HG03575 (cell line): ENCODE measurements at regions not wholly inside any gene's neighbourhood (a gene's known extent, or its start where the extent isn't known, plus 50 kb on each side); places are given as distances from the start of the nearest gene placed in this dataset.

ENCODE experiments used
- ATAC-seq: cut with Tn5 transposase; IDR thresholded peaks from one replicate; pipeline ENCODE4 v1.9.1; 2021; ENCODE audit not compliant: unreplicated experiment, insufficient number of reproducible peaks, low FRiP score; ENCODE audit errors: extremely low read depth

DNA sequence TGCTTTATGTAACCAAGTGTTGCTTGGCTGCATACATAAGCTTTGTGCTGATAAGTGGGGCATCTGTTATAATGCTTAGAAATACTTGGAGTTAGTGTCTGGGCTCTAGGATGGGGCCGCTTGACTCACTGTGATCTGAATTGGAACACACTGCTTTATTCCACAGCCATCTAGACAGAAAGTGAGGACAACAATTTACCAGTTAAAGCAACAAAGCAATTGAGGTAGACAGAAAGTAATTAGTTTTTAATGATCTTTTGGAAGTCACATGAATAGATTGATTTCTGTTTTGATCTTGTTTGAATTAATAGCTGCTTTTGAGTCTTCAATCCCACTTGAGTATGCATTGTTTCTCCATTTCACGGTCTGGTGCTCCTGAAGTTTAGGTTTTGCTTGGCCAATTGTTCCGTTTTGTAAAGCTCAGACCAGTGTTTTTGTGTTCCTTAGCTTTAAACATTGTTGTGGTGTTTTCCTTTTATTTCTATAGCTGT lies 157.5 kb downstream of the TRMT11 start:
- ATAC-seq: no peak

DNA sequence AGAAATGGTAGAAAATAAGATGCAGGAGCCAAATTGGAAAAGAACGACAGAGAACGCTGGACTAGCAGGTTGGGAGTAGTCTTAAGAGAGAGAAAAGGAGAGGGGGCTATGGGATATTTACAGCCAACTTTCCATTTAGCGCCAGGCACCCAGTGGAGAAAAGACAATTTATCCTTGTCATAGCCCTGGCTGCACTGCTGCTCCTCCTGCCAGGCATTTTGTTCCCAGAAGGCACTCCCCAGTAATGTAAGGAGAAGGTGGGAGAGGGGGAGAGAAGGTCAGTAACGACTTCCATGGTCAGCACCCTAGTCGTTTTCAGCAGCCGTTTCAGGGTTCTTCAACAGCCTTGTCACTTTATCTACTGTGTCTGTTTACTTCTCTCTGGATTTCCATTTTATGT lies 159.0 kb downstream of the TRMT11 start:
- ATAC-seq: no peak

GRCh38 chr6:126147291-126147815 lies 161.0 kb downstream of the TRMT11 start:
- ATAC-seq: no peak

DNA sequence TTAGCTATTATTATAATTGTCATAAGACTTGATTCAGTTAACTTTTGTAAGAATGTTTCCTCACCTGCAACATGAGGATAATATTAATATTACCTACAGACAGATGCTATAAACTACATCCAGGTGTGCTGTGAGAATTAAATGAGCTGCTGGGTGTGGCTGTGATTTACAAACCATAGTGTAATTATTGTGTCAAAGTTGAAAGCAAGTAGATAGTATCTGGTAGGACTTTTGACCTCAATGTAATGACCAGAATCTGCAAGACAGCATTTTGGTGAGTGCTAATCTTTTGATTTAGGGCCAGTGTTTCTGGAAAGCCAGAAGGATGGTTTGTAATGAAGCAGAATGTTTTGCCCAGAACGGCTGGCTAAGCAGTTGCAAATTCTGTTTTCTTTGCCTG lies 162.5 kb downstream of the TRMT11 start:
- no peak for ATAC-seq

DNA sequence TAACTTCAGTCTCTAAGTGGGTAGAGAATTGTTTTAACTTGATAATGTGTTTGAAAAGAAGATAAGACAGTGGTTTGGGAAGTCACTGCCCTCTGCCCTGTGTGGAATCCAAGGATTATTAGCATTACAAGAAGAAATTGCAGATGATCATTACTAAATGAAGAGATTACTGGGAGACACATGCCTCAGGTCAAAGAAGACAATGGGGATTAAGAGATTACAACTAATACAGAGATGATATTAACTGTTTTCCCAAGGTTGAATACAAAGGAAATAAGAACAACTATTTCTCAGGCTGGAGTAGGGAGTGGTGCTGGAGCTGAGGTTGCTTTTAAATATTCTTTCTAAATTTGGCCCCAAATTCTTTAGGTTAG lies 166.0 kb downstream of the TRMT11 start:
- ATAC-seq: no peak

DNA sequence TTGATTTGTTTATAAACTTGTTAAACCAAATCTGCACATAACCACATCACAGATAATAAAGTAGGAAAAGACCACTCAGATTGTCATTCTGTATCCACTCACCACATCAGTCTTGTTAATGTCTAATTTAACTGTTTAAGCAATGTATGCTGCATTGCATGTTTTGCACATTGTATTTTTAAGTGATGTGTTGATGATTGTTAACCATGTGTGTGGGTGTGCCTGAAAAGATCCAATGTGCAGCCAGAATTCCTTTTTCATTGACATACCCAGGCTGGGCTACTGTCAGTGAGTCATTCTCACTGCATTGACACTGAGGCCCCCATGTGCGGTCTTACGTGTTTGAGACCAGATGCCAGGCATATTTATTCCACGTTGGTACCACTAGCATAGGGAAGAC lies 167.3 kb downstream of the TRMT11 start:
- ATAC-seq: no peak

GRCh38 chr6:126156973-126157372 lies 170.6 kb downstream of the TRMT11 start:
- peak; percentile 55 for ATAC-seq

GRCh38 chr6:126167726-126168125 lies 172.2 kb upstream of the CENPW start:
- no peak for ATAC-seq

GRCh38 chr6:126170433-126170832 lies 169.5 kb upstream of the CENPW start:
- no peak for ATAC-seq

DNA sequence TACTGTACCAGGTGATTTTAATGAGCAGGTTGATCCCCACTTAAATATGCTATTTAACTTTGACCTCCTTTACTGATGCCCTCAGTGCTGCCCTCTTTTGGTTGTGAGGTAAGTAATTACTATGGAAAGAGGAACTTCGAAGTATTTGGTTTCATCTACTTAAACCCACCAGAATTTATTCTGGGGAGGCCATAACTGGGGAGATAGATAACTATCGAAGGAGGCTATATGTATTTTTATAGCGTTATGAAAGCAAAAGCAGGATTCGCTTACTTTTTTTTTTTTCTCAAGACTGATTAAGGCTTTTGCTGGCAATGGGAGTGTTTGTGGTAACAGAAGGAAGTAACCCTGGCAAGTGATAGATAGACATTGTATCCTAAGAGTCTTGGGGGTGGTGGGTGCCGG lies 168.9 kb upstream of the CENPW start:
- ATAC-seq: peak; percentile 77

- no peak for ATAC-seq
Observed at GRCh38 chr6:126172131-126172530, 167.8 kb upstream of the CENPW start.

DNA sequence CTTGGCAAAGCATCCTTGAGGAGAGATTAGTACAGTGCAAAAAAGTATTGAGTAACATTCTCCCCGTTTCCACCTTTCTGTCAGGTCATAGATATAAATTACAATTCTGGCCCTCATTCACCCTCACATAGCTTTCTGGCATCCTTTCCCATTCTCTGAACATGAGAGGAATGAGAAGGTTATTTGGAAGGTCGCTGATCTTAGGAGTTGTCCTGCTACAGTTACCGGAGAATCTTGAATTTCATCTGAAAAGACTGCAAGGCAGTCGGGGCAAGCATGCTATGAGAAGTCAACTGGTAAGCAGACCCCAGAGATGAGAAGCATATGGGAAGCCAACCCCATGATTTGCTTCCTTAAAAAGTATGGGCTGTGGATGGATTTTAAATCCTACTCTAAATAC lies 166.7 kb upstream of the CENPW start:
- ATAC-seq: no peak

DNA sequence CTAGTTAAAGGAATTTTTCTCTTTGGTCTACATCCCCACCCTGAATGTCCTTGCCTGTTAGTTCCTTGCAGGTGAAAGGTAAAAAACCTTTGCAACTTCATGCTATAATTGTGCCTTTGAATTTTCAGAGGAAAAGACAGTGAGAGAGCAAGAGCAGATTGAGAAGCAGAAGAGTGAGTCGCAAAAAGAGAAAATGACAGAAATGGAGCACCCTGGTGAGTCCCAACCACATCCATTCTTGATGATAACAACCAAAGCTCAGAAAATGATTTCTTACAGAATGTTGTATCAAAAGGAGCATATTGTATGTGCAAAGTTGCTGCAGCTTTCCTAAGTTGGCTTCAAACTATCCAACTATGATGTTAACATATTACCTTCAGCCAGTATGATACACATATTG lies 165.2 kb upstream of the CENPW start:
- ATAC-seq: no peak

DNA sequence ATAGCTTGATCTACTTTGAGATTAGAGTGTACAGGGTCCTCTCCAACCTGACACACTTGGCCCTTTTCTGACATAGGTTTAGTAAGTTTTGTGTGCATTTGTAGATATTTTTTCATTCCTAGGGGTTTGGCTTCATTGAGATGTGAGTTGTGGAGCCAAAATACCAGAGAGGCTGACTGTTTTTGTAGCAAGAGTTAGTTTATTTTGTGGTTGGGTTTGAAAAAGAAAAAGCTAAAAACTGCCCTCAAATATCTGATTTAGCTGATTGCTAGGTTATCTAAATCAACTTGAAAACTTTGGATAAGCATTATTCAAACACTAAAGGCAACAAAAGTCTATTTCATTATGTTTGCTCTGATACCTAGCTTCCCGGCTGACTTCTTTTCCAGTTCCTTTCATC lies 164.7 kb upstream of the CENPW start:
- no peak for ATAC-seq

DNA sequence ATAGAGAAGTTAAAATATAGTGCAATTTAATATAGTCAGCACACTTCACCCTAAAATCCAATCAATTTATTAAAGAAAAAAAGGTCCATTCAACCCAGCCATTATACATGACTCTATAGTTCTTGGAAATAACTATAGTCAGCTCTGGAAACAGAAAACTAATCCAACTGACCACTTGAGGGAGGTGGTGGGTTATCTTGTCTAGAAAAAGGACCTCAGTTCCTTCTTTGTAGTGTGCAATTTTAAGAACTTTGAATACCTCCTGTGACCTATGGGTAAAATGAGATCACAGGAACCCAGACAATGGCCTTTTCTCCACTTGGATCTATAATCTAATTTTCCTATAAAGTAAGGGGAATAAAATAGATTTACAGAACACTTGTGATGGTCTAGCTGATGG lies 163.6 kb upstream of the CENPW start:
- no peak for ATAC-seq

DNA sequence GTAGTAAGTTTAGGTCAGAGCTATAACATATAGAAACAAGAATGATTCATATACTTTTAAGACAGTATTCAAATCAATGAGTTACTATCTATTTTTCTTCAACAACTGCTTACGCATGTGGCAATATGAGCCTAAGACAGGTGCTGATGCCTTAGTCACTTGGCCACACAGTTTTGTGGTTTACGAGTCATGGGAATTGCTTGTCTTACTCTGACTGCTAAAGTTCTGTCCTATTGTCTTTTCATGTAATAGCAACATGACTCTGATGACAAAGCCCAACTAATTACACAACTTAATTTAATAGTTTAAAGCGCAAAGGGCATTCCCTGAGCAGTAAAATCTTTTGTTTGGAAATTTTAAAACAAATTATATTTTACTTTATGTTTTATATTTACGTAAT lies 159.3 kb upstream of the CENPW start:
- peak; percentile 48 for ATAC-seq

DNA sequence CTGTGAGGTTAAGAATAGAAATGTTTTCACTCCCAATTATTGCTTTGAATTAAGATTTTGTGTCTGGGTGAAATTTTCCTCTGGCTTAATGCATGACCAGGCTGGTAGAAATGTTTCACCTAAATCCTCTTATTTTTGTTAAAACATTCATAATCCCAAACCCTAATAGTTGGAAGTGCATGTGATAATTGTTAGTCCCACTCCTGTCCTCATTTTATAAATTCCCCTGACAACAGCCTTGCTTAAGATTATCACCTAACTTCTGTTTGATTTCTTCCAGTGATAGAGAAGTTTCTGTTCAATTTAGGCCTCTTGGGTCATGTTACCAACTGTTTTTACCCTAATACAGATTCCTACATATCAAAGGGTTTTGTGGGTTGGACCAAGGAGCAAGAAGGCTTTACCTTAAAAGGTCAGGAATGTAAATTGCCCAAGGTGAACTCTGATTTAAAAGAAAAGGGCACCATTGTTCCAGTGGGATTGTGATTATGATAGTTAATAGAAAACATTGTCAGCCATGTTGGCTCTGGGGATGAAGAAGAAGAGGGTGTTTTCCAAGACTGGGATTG lies 158.7 kb upstream of the CENPW start:
- ATAC-seq: no peak

DNA sequence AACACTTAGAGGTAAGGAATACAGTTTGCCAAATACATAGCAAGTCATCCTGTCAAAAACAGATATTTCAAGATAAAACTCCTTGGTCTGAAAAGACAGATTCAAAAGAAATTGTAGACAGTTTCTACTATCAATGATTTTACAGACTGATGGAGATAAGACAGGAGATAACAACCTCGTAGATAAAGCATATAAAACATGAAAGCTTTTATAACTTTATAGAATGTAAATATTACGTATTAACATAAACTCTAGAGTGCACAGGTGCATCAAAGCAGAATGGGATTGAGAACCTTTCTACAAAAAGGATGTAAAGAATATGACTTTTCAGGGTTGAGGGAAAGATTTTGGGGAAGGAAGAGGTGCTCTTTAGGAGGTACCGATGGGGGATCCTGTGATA lies 158.0 kb upstream of the CENPW start:
- ATAC-seq: no peak

DNA sequence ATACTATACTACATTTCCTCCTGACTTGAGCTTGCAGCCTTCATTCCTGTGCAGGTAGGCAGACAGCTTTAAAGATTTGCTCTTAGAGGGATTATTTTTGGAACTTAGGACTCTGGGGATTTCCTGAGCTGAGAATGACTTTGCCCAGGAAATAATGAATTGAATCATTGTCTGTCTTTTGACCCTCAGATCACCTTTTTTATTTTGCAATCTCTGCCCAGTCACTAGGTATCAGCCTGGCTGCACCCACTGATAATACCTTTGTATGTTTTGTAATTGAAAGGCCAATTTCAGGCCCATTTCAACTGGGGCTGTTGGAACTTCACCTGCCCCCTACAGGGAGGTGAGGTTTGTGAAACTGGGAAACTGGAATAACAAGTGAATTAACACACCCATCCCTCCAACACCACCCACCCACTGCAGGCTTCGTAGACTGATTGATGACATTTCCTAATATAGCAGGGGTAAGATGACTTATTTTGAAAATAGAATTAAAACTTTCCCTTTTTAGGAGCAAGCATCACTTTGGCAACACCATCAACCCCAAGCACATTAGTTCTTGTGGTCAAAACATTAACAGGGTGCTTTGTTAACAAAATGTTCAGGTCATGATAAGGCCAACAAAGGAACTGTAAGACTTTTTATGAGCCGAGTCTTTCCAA lies 157.1 kb upstream of the CENPW start:
- no peak for ATAC-seq

GRCh38 chr6:126185774-126186173 lies 154.1 kb upstream of the CENPW start:
- no peak for ATAC-seq
